GM23248 (cell line): ENCODE measurements at regions not wholly inside any gene's neighbourhood (a gene's known extent, or its start where the extent isn't known, plus 50 kb on each side); places are given as distances from the start of the nearest gene placed in this dataset.

ENCODE experiments used
- EZH2 ChIP-seq: fragments of 200-600 bp; sonication (generic); IDR thresholded peaks from 2 replicates; pipeline ENCODE4 v1.6.1; 2018; ENCODE audit warnings: antibody characterized with exemption, mild to moderate bottlenecking; ENCODE audit not compliant: insufficient read depth, poor library complexity, severe bottlenecking
- EZH2phosphoT487 ChIP-seq: fragments of 200-600 bp; sonication (generic); IDR thresholded peaks from 2 replicates; pipeline ENCODE4 v1.6.1; 2018; ENCODE audit warnings: antibody characterized with exemption, moderate library complexity, mild to moderate bottlenecking, low read depth; ENCODE audit not compliant: insufficient read depth

DNA sequence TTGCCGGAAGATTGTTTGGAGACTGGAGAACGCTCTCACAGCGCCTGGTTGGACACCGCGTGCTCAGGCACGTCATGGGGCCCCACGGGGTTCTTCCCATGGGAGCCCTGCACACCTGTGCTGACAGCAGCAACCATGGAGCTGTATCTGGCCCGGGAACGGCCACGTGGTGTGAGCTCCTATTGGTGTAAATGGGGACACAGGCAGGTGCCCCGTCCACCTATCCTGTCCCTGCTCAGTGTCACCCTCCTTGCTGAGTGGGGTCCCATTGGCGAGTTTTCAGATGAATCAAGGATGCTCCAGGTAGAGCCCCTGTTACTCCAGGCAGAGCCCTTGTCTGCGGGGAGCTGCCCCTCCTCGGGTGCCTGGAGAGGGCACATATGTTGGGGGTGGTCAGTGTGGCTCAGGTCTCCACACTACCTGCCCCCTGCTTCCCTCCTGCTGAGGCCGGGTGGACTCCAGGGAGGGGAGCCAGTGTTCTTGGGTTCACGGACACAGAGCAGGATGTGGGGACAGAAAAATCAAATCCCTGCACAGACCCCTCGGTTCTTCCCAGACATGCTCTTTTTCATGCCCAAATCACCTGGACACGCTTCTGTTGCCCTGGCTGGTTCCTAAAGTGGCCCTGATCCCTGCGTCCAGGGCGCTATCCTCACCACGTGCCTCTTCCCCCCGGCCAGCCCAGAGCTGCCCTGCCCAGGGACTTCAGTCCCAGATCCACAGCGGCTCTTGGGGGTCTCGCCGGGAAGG is 250.1 kb downstream of the ADGRD1 start:
- TF ChIP-seq EZH2 (no peak), EZH2phosphoT487 (no peak)
